HG02623 (cell line): ENCODE measurements at regions not wholly inside any gene's neighbourhood (a gene's known extent, or its start where the extent isn't known, plus 50 kb on each side); places are given as distances from the start of the nearest gene placed in this dataset.
A peak's percentile ranks its signal among the peaks of the same experiment; 100 is the strongest.
"Not testable (repeated sequence)": the region's sequence is repeated elsewhere in the genome, so short reads cannot be mapped to it uniquely, and the experiment has no call there.

Experiments
- ATAC-seq: cut with Tn5 transposase; IDR thresholded peaks from one replicate; pipeline ENCODE4 v1.9.1; 2021; ENCODE audit warnings: moderate library complexity; ENCODE audit not compliant: unreplicated experiment

- not testable (repeated sequence) for ATAC-seq
These were observed 2503.4 kb downstream of the ARAP2 start for GRCh38 chr4:33740871-33741270.

GRCh38 chr4:33746979-33747378, 2497.3 kb downstream of the ARAP2 start:
- no peak for ATAC-seq

- no peak for ATAC-seq
These were observed 2493.3 kb downstream of the ARAP2 start for GRCh38 chr4:33751050-33751449.

- no peak for ATAC-seq
These were observed 2471.7 kb downstream of the ARAP2 start for GRCh38 chr4:33772582-33772981.

GRCh38 chr4:33780952-33781791, 2463.1 kb downstream of the ARAP2 start:
- no peak for ATAC-seq

GRCh38 chr4:33785843-33786242, 2458.5 kb downstream of the ARAP2 start:
- ATAC-seq = no peak

- ATAC-seq = peak; percentile 55
These were observed 2441.7 kb downstream of the ARAP2 start for GRCh38 chr4:33802578-33802977.

GRCh38 chr4:33825685-33826084, 2418.6 kb downstream of the ARAP2 start:
- no peak for ATAC-seq

- ATAC-seq = not testable (repeated sequence)
These were observed 2415.0 kb downstream of the ARAP2 start for GRCh38 chr4:33829356-33829755.

- no peak for ATAC-seq
These were observed 2412.8 kb downstream of the ARAP2 start for GRCh38 chr4:33831442-33832066.

- ATAC-seq = not testable (repeated sequence)
These were observed 2408.6 kb downstream of the ARAP2 start for GRCh38 chr4:33835764-33836163.

- no peak for ATAC-seq
These were observed 2407.1 kb downstream of the ARAP2 start for GRCh38 chr4:33837043-33837838.

GRCh38 chr4:33841120-33841519, 2403.2 kb downstream of the ARAP2 start:
- no peak for ATAC-seq

- no peak for ATAC-seq
These were observed 2393.9 kb downstream of the ARAP2 start for GRCh38 chr4:33850371-33850902.

- not testable (repeated sequence) for ATAC-seq
These were observed 2390.6 kb downstream of the ARAP2 start for GRCh38 chr4:33853670-33854069.

- no peak for ATAC-seq
These were observed 2379.9 kb downstream of the ARAP2 start for GRCh38 chr4:33864290-33864859.

GRCh38 chr4:33873791-33874190, 2370.5 kb downstream of the ARAP2 start:
- no peak for ATAC-seq

GRCh38 chr4:33878710-33879109, 2365.6 kb downstream of the ARAP2 start:
- ATAC-seq = no peak

GRCh38 chr4:33881176-33881575, 2363.1 kb downstream of the ARAP2 start:
- no peak for ATAC-seq

- no peak for ATAC-seq
These were observed 2361.9 kb downstream of the ARAP2 start for GRCh38 chr4:33882246-33882990.
